Fibroblast of upper back skin (primary cell): ENCODE measurements at regions not wholly inside any gene's neighbourhood (a gene's known extent, or its start where the extent isn't known, plus 50 kb on each side); places are given as distances from the start of the nearest gene placed in this dataset.
A peak's percentile ranks its signal among the peaks of the same experiment; 100 is the strongest.

Experiments
- DNase-seq: peaks from one replicate; pipeline ENCODE4 v3.0.0-alpha.2; 2013

DNA sequence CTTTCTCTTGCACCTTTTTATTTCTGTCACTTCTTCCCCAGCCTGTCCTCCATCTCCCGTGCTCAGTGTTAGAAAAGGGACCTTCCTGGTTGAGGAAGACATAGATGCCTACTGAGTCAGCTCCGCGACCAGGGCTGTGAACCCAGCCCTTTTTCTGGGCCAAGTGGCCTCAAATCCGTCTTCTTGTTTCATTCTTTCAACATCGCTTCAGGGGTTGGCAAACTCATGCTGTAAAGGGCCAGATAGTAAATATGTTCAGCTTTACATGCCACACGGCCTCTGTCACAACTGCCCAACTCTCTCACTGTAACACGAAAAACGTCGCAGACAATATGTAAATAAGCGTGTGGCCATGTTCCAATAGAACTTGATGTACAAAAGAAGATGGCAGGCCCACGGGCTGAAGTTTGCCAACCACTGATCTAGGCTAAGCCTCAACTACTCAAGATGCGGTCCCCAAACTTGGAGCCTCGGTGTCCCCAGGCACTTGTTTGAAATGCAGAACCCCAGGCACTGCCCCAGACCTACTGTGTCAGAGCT is 338.4 kb downstream of the MN1 start:
- no peak for DNase-seq

DNA sequence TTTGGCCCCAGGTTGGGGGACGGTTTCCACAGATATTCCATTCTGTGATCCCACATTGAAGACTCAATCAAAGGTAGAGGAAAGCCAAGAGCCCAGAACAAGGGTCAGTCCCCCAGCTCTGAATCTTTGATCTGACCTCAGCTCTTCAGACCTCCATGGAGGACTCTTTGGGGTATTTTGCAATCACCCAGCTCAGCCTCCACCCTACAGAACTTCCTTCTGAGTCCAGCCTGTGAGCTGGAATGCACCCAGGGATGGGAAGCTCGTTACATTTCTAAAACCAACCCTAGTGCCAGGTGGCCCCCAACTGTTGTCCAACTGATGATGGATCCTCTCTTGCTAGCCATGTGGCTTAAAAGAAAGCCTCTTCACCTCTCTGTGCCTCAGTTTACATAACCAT is 335.3 kb downstream of the MN1 start:
- no peak for DNase-seq

DNA sequence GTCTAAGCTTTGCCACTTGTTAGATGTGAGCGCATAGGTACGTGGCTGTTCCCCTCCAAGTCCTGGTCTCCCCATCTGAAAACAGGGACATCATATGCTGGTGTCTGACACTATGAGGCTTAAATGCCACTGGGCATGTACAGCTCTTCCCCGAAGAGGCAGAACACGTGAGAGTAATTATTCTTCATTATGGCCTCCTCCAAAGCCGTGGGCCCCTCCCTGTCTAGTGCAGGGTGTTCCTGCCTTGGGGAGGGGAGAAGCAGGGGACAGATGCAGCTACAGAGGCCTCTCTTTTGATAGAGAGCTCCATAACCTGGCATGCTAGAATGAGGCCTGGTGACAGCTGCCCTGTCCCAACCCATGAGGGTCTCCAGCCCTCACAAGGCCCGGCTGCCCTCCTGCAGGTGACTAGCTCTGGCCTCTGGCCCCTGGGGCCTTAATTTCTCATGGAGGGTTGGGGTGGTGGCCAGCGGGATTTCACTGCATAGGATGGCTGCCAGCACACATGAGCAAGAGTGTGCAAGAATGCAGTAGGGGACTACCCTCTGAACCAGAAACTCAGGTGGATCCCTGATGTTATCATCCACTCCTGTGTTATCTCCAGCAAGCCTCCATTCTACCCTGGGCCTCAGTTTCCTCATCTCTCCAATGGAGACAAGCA is 334.6 kb downstream of the MN1 start:
- DNase-seq = no peak

DNA sequence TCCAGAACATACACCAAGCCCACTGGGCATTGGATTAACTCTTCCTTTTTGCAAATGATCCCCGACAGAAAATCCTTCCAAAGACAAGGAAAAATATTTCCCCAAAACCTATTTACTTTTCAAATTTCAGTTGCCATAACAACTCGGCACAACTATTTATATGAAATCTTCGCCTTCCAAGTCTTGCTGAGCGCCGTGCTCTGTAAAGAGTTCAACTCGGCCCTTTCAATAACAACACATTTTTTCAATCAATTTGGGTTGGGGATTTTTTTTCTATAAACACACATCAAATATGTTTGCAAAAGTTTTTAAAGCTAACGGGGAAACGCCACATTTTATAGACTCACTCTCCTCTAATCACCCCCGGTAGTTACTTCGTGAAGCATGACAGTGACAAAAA is 333.8 kb downstream of the MN1 start:
- DNase-seq = no peak

DNA sequence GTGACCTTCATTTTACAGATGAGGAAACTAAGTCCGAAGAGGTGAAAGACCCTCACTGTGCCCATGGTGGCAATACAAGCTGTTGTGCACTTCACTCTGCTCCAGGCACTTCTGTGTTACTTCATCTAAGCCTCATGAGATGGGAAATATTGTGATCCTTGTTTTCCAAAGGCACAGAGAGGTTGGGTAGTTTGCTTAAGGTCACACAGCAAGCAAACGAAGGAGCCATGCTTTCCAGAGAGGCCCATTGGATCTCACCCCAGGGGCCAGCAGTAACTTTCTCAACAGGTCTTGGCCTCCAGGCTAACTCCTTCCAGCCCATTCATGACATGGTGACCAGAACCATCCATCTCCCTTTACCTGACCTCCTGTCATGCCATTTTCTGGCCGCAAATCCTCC is 332.8 kb downstream of the MN1 start:
- DNase-seq = no peak

DNA sequence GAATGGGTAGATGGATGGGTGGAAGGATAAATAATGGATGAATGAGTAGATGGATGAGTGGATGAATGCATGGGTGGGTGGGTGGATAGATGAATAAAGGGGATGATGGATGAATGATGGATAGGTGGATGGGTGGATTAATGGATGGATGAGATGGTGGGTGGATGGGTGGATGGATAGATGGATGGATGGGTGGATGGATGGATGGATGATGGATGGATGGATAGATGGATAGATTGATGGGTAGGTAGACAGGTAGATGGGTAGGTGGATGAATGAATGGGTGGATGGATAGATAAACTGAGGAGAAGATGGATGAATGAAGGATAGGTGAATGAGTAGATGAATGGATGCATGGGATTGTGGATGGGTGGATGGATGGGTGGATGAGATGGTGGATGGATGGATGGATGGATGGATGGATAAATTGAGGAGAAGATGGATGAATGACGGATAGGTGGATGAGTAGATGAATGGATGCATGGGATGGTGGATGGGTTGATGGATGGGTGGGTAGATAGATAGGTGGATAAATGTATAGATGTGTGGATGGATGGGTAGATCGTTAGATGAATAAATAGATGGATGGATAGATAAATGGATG is 331.3 kb downstream of the MN1 start:
- DNase-seq = no peak

DNA sequence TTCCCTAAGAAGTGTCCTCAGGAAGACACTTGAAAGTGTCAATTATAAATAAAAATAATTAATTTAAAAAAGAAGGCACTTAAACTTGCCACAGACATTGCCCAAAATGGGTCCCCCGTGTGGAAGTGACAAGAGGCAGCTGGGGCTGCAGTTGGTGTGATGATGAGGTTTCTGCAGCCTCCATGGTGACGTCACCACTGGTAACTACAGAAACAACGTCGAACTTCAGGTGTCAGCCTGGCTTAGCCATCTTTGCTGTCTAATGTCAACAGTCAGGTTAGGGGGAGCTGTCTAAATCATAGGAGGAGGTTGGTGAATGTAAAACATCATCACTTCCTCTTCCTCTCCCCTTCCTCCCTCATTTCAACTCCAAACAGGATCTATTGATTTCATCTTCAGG is 328.6 kb downstream of the MN1 start:
- no peak for DNase-seq

DNA sequence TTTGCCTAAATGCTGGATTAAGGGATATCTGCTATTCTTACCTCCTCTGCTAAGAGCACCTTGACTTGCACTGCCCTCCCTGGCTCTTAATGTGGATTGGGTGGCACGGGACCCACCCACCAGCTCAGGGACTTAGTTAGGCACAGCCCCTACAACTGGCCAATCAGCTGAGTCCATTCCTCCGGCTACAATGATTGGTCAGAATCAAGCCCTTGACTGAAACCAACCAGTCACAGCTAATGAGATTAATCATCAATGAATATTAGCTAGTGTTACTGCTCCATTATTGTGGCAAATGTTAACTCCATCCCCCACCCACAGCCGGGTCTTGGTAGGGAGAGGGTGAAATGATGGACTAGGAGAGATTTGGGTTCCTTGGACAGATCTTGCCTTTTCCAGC is 328.0 kb downstream of the MN1 start:
- no peak for DNase-seq

DNA sequence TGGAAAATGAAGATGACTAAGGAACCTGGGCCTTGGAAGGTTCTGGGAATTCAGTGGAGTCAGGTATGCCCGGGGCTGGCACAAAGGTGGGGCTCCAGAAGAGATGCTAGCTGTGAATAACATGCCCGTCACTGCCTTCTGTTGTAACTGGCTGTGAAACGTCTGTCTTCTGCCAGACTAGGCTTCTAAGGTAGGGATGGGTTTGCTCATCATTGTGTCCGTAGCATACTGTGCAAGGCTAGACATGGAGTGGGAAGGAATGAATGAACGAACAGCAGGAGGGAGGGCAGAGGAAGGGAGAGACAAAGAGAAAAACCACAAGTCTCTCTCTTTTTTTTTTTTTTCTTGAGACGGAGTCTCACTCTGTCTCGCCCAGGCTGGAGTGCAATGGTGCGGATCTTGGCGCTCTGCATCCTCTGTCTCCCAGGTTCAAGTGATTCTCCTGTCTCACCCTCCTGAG is 327.4 kb downstream of the MN1 start:
- DNase-seq = peak; percentile 78

DNA sequence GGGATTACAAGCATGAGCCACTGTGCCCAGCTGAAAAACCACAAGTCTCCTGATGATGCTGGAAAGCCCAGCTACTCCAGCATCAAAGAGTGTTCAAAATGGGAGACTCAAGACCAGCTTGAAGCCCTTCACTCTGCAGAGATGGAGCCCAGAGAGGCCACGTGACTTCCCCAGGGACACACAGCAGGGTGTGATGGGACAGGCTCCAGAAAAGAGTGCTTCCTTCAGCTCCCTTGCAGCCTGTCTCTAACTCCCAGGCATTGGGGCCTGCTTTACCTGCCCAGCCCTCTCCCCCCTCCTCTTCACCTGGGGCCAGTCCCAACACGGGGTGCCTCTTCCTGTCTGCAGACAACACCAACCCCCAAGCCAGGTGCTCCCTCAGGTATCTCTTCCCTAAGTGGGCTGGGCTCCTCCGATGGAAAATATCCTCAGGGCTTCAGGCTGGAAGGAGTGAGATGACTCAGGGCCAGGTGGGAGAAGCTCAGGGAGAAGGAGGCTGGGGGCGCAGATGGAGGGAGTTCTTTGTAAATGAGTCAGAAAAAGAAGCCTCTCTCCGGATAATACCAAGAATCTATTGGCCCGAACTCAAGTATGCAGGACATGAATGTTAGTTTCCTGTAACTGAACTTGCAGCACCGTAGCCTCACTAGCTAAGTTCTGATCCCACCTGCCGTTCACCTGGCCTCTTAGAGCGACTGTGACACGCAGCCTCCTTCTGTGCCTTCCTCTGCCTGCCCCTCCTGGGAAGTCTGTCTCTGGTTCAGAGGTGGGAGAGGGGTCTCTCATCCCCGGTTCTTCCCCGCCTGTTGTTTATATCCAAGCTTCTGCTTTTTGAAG is 326.6 kb downstream of the MN1 start:
- DNase-seq = peak; percentile 98

DNA sequence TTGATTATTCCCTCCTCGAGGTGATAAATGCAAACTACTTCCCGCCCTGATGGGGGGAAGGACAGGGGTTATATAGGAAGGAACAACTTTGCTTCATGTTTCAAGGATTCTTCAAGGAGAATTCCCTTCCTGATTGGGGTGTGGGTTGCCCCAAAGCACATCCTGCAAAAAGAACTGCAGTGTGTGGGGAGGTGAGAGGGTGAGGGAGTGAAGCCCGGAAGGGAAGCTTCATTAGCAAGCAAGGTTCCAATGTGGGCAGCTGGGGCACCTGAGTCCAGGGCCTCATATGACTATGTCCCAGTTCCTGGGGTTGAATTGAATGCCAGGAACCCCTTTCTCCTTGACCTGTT is 326.0 kb downstream of the MN1 start:
- no peak for DNase-seq

DNA sequence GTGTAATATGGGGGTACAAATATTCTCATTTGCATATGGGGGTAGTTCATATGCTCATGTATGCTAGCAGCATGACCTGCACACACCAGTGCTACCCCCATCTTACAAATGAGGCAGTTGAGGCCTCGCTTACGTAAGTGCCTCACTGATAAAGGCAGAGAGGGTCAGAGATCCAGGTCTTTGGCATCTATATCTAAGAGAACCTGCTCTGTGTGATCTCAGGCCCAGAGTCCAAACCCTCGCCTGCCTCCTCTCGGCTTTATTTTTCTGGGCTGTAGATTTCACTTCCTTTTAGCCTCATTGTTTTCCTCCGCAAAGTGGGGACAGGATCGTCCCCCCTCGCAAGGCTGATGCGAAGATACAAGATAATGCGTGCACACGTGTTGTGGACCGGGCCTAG is 325.2 kb downstream of the MN1 start:
- DNase-seq = no peak

DNA sequence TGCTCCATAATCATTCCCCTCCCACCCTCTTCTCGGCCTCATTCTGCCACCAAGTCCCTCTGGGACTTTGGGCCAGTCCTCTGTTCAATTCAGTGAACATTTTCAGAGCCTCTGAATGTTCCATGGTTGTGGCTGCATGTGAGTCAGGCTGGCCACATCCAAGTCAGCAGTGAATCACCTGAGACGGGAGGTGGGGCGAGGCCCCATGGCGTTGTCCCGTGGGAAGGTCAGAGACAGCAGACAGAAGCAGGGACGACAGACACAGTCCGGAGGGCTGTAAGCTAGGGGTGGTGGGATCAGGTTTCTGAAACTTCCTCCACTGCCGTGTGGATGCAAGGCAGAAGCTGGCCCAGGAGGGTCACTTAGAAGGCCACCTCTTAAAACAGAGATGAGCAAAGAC is 324.8 kb downstream of the MN1 start:
- peak; percentile 68 for DNase-seq

DNA sequence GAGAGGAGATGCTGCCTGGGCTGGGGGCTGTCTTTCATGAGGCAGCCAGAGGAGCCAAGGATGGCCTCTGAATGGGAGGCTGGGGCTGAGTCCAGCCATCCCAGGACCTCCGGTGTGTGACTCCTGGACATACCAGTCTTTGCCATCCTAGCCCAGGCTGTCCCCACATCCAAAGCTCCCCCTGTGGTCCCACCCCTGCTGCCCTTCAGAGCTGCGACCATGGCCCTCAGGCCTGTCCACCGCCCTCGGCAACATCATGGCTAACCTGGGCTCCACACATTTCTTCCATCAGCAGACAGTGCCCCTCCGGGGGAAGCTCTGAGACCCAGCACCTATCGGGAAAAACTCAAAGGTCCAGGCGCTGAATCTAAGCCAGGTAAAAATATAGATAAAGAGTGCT is 324.4 kb downstream of the MN1 start:
- no peak for DNase-seq

DNA sequence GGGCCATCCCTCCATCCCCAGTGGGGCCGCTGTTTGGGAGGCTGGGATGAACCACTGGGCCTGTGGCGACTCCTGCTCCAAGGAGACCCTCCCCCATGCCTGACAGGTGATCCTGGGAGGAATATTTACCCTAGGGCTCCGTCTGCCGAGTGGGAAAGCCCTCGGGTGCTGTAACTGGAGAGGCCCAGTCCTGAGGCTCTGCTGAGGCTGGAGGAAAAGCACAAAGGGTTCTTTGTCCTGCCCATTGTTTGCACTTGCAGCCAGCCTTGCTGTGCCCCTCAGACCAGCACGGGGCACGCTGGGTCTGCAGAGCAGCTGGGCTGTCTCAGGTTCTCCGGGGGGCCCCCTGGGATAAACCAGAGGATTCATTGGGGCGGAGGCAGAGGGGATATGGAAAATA is 321.1 kb downstream of the MN1 start:
- DNase-seq = no peak

DNA sequence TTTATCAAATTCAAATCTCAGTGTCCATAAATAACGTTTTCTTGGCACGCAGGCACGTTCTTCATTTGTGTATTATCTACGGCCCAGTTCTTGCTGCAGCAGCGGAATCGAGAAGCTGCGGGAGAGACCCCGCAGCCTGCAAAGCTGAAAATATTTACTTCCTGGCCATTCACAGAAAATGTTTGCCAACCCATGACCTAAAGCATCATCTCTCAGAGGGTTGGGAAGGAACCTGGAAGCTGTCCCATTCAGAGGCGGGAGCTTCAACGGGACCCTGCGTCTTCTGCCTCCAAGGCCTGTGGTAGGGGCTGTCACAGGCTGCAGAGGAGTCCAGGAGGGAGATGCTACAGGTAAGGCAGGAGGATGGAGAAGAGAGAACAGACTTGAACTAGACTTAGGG is 319.2 kb downstream of the MN1 start:
- no peak for DNase-seq

DNA sequence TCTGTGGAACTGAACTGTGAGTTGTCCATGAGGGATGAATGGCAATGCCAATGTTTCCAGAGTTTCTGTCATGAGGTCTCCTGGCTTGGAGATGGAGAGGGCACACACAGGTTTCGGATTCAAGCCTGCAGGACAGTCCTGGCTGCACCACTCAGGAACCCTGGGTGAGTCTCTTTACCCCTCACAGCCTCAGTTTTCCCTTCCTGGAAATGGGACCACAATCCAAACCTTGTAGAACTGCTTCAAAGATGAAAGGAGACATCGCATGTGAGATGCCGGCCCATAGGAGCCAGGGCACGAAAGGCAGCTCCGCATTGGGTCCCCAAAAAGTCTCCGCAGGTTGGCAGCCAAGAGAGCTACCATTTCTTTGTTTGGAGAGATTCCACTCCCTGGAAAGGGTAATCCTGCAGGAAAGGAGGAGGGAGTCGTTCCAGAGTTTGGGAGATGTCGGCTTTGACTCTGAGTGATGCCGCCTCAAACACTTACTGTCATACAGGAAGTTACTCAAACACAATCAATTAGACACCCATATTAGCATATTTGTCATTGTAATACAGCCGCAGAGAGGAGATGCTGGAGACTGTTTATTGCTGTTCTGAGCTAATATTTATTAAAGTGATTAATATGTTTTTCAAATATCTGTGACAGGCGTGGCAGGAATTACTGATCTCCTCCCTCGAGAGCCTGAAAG is 318.3 kb downstream of the MN1 start:
- no peak for DNase-seq

DNA sequence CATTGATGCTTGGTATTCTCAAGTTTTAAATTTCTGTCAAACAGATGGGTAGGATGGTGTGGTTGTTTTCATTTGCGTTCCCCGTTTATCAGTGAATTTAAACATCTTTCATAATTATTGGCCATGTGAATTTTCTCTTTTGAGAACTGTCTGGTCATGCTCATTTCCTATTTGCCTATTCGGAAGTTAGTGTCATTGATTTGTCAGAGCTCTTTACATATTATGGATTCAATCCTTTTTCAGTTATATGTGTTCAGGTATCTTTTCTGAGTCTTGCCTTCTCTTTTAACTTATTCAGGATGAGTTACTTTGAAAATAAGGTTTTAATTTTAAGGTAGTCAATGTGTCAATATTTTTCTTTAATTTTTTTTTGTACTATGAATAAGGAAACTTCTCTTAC is 315.7 kb downstream of the MN1 start:
- DNase-seq = no peak

DNA sequence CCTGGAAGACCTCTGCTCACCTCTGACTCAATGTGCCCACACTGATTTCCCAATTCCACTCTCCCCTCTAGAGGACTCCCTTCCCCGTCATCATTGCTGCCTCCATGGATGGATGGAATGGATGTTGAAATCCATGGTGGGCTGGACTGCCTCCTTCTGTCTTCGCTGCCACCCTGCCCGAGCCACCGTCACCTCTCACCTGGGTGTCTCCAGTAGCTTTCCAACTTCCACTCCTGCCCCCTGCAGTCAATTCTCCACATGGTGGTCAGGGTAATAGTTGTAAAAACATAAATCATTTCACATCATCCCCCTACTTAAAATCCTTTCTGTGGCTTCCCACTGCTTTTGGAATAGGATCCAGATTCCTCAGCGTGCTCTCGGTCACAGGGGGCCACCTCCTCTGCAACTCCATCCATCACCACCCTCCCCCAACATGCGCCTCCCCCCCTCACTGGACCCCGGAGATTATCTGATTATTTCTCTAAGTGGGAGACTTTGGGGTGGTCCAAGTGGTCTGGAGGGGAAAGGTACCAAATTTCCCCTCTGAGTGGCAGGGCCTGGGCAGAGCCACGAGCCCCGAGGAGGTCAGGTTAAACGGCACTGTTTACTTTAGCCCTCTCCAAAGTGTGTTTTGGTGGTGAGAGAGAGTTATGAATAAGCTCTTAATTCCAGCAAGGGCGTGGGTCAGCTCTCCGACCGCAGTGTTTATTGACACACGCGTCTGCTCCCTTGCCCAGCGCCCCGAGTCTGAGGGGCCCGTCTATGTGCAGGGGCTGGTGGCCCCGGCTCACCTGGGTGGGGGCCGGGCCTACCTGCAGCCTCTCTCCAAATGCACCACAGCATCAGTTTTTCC is 313.7 kb downstream of the MN1 start:
- DNase-seq = peak; percentile 77

DNA sequence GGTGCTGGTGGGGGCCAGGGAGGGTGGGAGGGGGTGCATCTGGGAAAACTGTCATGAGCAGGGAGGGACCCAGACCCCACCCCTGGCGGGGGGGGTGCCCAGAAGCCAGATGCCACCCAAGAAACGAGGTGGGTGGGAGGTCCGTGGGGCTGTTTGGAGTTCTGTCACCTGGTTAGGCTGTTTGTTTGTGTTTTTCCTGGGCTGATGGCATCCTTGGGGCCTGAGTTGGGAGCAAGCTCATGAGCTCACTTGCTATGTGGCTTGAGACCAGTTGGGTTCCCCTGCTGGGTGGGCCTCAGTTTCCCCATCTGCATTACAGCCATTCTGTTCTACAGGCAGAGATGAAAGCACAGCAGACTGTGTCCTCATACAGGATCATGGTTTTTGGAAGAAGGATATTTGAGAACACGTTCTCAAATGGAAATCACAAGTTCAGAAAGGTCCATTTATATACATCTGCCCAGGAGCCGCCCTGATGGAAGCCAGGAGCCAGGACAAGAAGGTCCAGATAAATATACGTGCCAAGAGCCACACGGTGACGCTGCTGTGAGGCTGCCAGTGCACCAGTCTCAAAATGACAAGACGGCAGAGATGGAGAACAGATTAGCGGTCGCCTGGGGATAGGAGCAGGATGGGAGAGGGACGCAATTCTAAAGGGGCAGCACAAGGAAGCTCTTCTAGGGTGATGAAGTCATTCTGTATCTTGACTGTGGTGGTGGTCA is 312.9 kb downstream of the MN1 start:
- DNase-seq = no peak

DNA sequence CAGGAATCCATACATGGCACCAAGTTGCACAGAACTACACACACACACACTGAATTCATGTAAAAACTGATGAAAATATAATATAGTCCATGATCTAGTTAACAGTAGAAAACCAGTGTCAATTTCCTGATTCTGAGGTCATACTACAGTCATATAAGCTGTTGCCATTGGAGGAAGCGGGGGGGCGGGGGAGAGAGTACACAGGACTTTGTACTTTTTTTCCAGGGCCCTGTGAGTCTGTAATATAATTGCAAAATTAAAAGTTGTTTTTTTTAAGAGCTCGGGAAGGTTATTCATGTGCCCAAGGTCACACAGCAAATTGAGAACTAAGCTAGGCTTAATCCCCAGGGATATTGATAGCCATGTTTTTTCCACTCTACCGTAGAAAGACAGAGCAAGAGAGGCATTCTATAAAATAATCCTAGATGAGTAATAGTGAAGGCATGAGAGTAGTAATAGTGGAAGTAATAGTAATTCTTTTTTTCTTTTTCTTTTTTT is 312.3 kb downstream of the MN1 start:
- peak; percentile 79 for DNase-seq

DNA sequence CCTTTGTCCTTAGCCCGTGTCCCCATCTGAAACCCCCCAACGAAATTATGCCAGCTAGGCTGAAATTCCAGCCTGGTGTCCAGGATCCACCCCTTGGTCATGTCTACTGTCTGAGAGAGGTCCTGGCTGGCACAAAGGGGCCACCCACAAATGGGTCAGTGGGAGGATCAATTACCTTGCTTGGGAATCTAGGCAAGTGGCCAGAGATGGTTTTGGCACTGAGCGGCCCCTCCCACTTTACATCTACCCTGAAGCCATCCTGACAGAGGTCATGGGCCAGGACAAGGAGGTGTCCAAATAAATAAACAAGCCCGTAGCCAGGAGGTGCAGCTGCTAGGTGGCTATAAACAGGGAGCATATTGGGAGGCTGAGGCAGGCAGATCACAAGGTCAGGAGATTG is 311.5 kb downstream of the MN1 start:
- DNase-seq = no peak
